ENCODE measurements at regions not wholly inside any gene's neighbourhood (a gene's known extent, or its start where the extent isn't known, plus 50 kb on each side); places are given as distances from the start of the nearest gene placed in this dataset.

GRCh38 chr12:77514511-77514910, 316.2 kb upstream of the NAV3 start:
- intact Hi-C loops (cut with micrococcal nuclease; ENCODE audit: unreplicated experiment) (no loop called here), in situ Hi-C loops (cut with HindIII; ENCODE audit: low pct_unique_long_range_greater_than_20kb, low sequenced_read_pairs) (no loop called here)
- CTCF ChIA-PET: no interaction called here
- Histone ChIP-seq H3K27ac (ENCODE audit: low read length) (no peak overlapping the region), H3K4me3 (ENCODE audit: low read depth in 2 of 2, low read length in 2 of 2) (no peak overlapping the region), H3K9me3 (ENCODE audit: control insufficient read depth, insufficient read depth, low read depth, low read length) (no peaks in the 10 kb centered on the region), H3K4me1 (ENCODE audit: control insufficient read depth, insufficient read depth, low read length) (no peaks in the 10 kb centered on the region), H3K27me3 (ENCODE audit: control insufficient read depth, insufficient read depth, low read length) (no peaks in the 10 kb centered on the region), H3K36me3 (ENCODE audit: control insufficient read depth, insufficient read depth, low read length) (no peaks in the 10 kb centered on the region)
- DNase-seq (ENCODE audit: low read depth, low spot score) (no peak), ATAC-seq (no peak)
- POLR2A ChIA-PET: no interaction called here
- BruUV-seq (replicated peaks): no TSS peak
- TF ChIP-seq POLR2AphosphoS5 (IDR thresholded peaks at IDR 0.05; ENCODE audit: low read depth, low read length) (no peak), CTCF (IDR thresholded peaks at IDR 0.05) (no peak), TCF7L2 (IDR thresholded peaks at IDR 0.05; ENCODE audit: low read depth, low read length) (no peak), SIN3A (IDR thresholded peaks at IDR 0.05; ENCODE audit: borderline replicate concordance, insufficient read depth, low read depth, low read length) (no peak)

- BruUV-seq (replicated peaks): no TSS peak
- intact Hi-C loops (cut with micrococcal nuclease; ENCODE audit: unreplicated experiment): no loop called here
Measured at GRCh38 chr12:77510985-77511384, 319.7 kb upstream of the NAV3 start.

More at GRCh38 chr12:77510985-77511384, 319.7 kb upstream of the NAV3 start:
- no peaks in the 10 kb centered on the region for H3K36me3 ChIP-seq (ENCODE audit: control insufficient read depth, insufficient read depth, low read length)
- in situ Hi-C loops (cut with HindIII; ENCODE audit: low pct_unique_long_range_greater_than_20kb, low sequenced_read_pairs): no loop called here
- ChIA-PET POLR2A (no interaction called here), CTCF (no interaction called here)
- H3K4me1 ChIP-seq (ENCODE audit: control insufficient read depth, insufficient read depth, low read length): no peaks in the 10 kb centered on the region
- no peak overlapping the region for H3K4me3 ChIP-seq (ENCODE audit: low read depth in 2 of 2, low read length in 2 of 2)
- no peak overlapping the region for H3K27ac ChIP-seq (ENCODE audit: low read length)
- no peaks in the 10 kb centered on the region for H3K9me3 ChIP-seq (ENCODE audit: control insufficient read depth, insufficient read depth, low read depth, low read length)
- DNase-seq (ENCODE audit: low read depth, low spot score): no peak
- no peak for ATAC-seq
- TF ChIP-seq REST (IDR thresholded peaks at IDR 0.05; ENCODE audit: insufficient read depth in 1 of 2, low read depth in 2 of 2, low read length in 1 of 2) (no peak), SIN3A (IDR thresholded peaks at IDR 0.05; ENCODE audit: borderline replicate concordance, insufficient read depth, low read depth, low read length) (no peak), TCF7L2 (IDR thresholded peaks at IDR 0.05; ENCODE audit: low read depth, low read length) (no peak), CTCF (IDR thresholded peaks at IDR 0.05) (no peak), POLR2AphosphoS5 (IDR thresholded peaks at IDR 0.05; ENCODE audit: low read depth, low read length) (no peak)
- H3K27me3 ChIP-seq (ENCODE audit: control insufficient read depth, insufficient read depth, low read length): no peaks in the 10 kb centered on the region

All from Panc1 (cell line).